ENCODE measurements at regions not wholly inside any gene's neighbourhood (a gene's known extent, or its start where the extent isn't known, plus 50 kb on each side); places are given as distances from the start of the nearest gene placed in this dataset.
A peak's percentile ranks its signal among the peaks of the same experiment; 100 is the strongest.

DNA sequence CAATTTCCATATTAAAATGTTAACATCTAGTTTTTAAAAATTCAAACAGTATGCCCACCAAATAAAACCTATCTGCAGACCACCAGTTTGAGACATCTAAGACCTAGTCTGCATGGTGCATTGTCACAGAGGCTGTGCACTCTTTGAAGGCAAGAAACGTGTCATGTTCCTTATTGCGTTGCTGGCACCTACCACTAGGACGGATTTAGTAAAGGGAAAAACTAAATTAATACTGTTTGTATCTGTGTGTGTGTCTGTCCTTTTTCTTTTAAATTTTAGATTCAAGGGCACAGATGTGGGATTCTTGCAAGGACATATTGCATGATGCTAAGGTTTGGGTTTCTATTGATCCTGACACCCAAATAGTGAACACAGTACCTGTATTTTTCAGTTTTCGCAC, 481.4 kb downstream of the UQCRFS1 start:
- Histone ChIP-seq H3K18ac (ENCODE audit: insufficient read length, low read depth, low read length) (no peak overlapping the region), H4K20me1 (ENCODE audit: control insufficient read depth, insufficient read depth, insufficient read length) (no peaks in the 10 kb centered on the region), H3K27me3 (ENCODE audit: insufficient read depth, low read length) (no peaks in the 10 kb centered on the region), H3K79me2 (ENCODE audit: insufficient read depth, low read length) (no peaks in the 10 kb centered on the region), H3K4me2 (ENCODE audit: insufficient read depth, insufficient read length, low read length) (no peak overlapping the region), H4K5ac (ENCODE audit: insufficient read length, low read depth, low read length) (no peak overlapping the region), H2BK15ac (ENCODE audit: low read depth, low read length) (no peak overlapping the region), H3K79me1 (ENCODE audit: insufficient read depth, low read depth, low read length, poor library complexity, severe bottlenecking) (no peaks in the 10 kb centered on the region), H3T11ph (ENCODE audit: low read length) (no peak overlapping the region), H3K56ac (ENCODE audit: insufficient read length, low read depth, low read length) (no peak overlapping the region), H3K9me3 (ENCODE audit: control insufficient read depth, low read depth, low read length) (no peaks in the 10 kb centered on the region), H3K4me1 (ENCODE audit: insufficient read depth, low read length) (no peaks in the 10 kb centered on the region), H3K14ac (ENCODE audit: insufficient read depth, low read length) (no peak overlapping the region), H2BK20ac (ENCODE audit: low read depth, low read length, poor library complexity, severe bottlenecking) (no peak overlapping the region), H3K23me2 (ENCODE audit: insufficient read length, low read depth, low read length, poor library complexity, severe bottlenecking) (peaks cover 5% of the 10 kb centered on the region), H4K8ac (replicated peaks; ENCODE audit: insufficient read length, low read depth, low read length) (no peak overlapping the region), H2BK5ac (ENCODE audit: insufficient read length, low read length) (no peak overlapping the region), H3K23ac (ENCODE audit: insufficient read length, low read depth, low read length) (no peak overlapping the region), H4K91ac (ENCODE audit: insufficient read length, low read depth, low read length) (no peak overlapping the region), H2AK5ac (ENCODE audit: insufficient read length, low read length) (no peak overlapping the region), H3K9ac (ENCODE audit: extremely low read depth, insufficient read length, low read length) (no peak overlapping the region), H2BK12ac (ENCODE audit: insufficient read length, low read depth, low read length) (no peak overlapping the region), H3K27ac (ENCODE audit: insufficient read length, low read depth, low read length) (no peak overlapping the region), H2AFZ (ENCODE audit: low read length) (no peak overlapping the region), H3K4ac (ENCODE audit: low read depth, low read length) (no peak overlapping the region), H2BK120ac (ENCODE audit: low read depth, low read length, poor library complexity, severe bottlenecking) (no peak overlapping the region)
- no peak overlapping the region for H3K4me3 Mint-ChIP-seq
- peaks cover 3 to 4% of the 10 kb centered on the region in 2 experiments; a peak in 3 of 5 replicates for H3K9me3 Mint-ChIP-seq
- H3K36me3 Mint-ChIP-seq (ENCODE audit: insufficient read depth in 1 of 3, low read depth in 3 of 3): peaks cover 0 to 4% (median 2%) of the 10 kb centered on the region in 3 experiments; a peak in 3 of 7 replicates
- H3K4me1 Mint-ChIP-seq: peaks cover under 1 to 3% of the 10 kb centered on the region in 2 experiments; a peak in 2 of 4 replicates
- peak; percentile 38 for TF ChIP-seq CTCF (conservative IDR thresholded peaks at IDR 0.05)
- no peaks in the 10 kb centered on the region; the same call in 1 of the 2 replicates for H3K27me3 Mint-ChIP-seq (ENCODE audit: low read depth)
- WGBS (ENCODE audit: extremely low coverage, insufficient read length, low lambda C conversion rate): no CpG with 5 or more reads among the region's 4 CpGs
- no peak overlapping the region for H3K27ac Mint-ChIP-seq
- no peak for DNase-seq
